ENCODE measurements at regions not wholly inside any gene's neighbourhood (a gene's known extent, or its start where the extent isn't known, plus 50 kb on each side); places are given as distances from the start of the nearest gene placed in this dataset.

DNA sequence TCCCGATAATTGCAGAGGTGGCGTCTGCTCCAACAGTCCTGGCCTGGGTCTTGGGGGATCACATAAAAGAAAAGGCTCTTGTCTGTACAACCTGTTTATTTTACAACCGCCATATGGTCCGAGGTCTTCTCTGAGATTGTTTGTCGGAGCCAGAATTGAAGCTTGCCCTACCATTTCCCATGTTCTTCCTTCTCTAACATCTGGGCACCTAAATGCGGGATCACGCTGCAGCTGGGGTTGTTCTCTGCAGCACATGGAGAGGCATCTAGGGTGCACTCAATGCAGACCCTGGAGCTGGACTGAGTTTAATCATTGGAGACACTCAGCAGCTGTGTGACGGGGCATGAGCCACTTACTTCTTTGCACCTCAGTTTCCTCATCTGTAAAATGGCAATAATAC lies 107.7 kb downstream of the ACKR3 start:
- peaks cover 0 to 18% (median 6%) of the 10 kb centered on the region in 4 donors for H3K4me1 ChIP-seq
- no peak overlapping the region for H3K27ac ChIP-seq
- H3K9me3 ChIP-seq: no peaks in the 10 kb centered on the region
- 83 to 93% (median 89%) methylated on average over 8 of the region's 8 CpGs for WGBS, 5 donors
- intact Hi-C loops (cut with DNase I; ENCODE audit: low total_unique reads): no loop called here
- no peaks in the 10 kb centered on the region for H3K27me3 ChIP-seq
- H3K4me3 ChIP-seq: no peak overlapping the region
- H3K36me3 ChIP-seq: no peaks in the 10 kb centered on the region
- TF ChIP-seq, protein P1, sequence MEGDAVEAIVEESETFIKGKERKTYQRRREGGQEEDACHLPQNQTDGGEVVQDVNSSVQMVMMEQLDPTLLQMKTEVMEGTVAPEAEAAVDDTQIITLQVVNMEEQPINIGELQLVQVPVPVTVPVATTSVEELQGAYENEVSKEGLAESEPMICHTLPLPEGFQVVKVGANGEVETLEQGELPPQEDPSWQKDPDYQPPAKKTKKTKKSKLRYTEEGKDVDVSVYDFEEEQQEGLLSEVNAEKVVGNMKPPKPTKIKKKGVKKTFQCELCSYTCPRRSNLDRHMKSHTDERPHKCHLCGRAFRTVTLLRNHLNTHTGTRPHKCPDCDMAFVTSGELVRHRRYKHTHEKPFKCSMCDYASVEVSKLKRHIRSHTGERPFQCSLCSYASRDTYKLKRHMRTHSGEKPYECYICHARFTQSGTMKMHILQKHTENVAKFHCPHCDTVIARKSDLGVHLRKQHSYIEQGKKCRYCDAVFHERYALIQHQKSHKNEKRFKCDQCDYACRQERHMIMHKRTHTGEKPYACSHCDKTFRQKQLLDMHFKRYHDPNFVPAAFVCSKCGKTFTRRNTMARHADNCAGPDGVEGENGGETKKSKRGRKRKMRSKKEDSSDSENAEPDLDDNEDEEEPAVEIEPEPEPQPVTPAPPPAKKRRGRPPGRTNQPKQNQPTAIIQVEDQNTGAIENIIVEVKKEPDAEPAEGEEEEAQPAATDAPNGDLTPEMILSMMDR (IDR thresholded peaks at IDR 0.05): no peak
- no peak for TF ChIP-seq POLR2AphosphoS5 (IDR thresholded peaks at IDR 0.05)
- no peak for TF ChIP-seq EP300 (IDR thresholded peaks at IDR 0.05)
- no peak for TF ChIP-seq POLR2A (IDR thresholded peaks at IDR 0.05)
- DNase-seq: no peak

DNA sequence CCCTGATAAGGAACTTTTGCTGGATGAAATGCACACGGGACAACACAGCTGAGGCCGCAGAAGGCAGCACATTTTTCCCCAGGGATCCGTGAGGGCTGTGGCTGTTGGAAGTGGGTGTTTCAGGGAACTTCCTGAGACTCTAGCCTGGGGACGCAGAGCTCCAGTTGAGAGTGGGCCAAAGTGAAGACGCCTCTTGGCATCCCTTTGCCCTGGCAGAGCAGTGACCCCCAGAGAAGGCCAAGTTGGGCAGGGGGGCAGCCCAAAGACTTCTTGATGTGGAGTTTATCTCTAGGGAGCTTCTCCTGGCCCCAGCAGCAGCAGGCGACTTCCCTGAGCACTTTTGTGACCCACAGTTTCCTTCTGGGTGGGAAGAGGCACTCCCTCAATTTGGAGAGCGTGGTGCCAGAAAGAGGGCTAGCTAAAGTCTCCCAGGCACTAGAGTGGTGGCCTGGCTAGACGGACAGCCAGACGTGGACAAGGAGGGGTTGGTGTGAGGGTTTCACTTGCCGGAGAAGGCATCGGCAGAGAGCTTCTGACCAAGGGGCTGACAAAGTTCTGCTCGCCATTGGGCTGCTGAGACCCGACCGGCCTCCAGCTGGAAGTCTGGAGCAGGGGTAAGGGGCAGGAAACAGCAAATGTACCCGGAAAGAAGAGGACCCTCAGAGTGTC lies 108.8 kb downstream of the ACKR3 start:
- Histone ChIP-seq H3K4me1 (peaks cover 0 to 23% (median 6%) of the 10 kb centered on the region in 4 donors), H3K4me3 (no peak overlapping the region), H3K9me3 (no peaks in the 10 kb centered on the region), H3K36me3 (no peaks in the 10 kb centered on the region), H3K27ac (no peak overlapping the region), H3K27me3 (no peaks in the 10 kb centered on the region)
- TF ChIP-seq, protein P1 (IDR thresholded peaks at IDR 0.05): no peak
- no peak for DNase-seq
- WGBS, 5 donors: 79 to 86% (median 81%) methylated on average over 15 of the region's 15 CpGs
- intact Hi-C loops (cut with DNase I; ENCODE audit: low total_unique reads): no loop called here

DNA sequence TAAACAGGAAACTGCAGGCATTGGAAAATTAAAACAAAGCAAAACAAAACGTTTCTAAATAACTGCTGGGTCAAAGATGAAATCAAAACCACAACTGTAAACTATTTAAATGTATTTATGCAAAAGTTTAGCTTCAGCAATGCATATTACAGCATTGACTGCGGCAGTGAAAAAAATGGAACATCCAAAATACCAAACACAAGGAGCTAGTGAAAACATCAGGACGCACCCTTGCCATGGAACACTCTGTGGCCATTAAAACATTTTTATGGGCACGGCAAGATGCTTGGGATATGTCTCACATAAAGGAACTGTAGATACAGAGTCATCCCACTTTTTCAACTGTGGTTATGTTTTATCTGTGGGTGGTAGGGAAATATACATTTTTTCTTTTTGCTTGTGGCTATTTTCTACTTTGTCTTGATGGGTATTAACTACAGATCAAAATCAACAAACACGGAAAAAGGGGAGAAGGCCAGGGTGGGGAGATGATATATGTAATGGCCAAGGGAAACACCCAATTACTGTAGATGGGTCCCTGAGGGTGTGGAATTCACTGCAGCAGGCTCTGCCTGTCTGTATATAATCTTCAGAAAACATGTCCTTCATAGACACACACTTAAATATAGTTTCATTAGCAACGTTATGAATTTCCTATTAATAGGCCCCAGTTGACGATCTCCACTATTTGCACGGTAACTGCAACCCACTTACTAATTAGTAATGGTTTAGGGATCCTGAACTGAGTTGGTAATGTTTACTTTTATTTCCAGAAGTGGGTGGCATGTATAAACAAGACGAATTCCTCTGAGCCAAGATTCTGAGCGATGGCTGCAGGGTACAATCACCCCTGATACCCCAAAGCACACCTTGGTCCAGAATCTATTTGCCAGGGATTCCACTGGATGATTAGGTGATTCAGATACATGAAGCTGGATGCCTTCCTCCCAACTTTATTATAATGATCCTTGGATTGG lies 110.5 kb downstream of the ACKR3 start:
- H3K9me3 ChIP-seq: no peaks in the 10 kb centered on the region
- no peak overlapping the region for H3K27ac ChIP-seq
- WGBS, 5 donors: 62 to 74% (median 69%) methylated on average over 10 of the region's 10 CpGs
- H3K36me3 ChIP-seq: no peaks in the 10 kb centered on the region
- H3K27me3 ChIP-seq: no peaks in the 10 kb centered on the region
- H3K4me3 ChIP-seq: no peak overlapping the region
- peaks cover 0 to 23% (median 6%) of the 10 kb centered on the region in 4 donors for H3K4me1 ChIP-seq
- TF ChIP-seq, protein P1 (IDR thresholded peaks at IDR 0.05): no peak
- TF ChIP-seq POLR2AphosphoS5 (IDR thresholded peaks at IDR 0.05) (no peak), EP300 (IDR thresholded peaks at IDR 0.05) (no peak), POLR2A (IDR thresholded peaks at IDR 0.05) (no peak)
- intact Hi-C loops (cut with DNase I; ENCODE audit: low total_unique reads): no loop called here
- no peak for DNase-seq

DNA sequence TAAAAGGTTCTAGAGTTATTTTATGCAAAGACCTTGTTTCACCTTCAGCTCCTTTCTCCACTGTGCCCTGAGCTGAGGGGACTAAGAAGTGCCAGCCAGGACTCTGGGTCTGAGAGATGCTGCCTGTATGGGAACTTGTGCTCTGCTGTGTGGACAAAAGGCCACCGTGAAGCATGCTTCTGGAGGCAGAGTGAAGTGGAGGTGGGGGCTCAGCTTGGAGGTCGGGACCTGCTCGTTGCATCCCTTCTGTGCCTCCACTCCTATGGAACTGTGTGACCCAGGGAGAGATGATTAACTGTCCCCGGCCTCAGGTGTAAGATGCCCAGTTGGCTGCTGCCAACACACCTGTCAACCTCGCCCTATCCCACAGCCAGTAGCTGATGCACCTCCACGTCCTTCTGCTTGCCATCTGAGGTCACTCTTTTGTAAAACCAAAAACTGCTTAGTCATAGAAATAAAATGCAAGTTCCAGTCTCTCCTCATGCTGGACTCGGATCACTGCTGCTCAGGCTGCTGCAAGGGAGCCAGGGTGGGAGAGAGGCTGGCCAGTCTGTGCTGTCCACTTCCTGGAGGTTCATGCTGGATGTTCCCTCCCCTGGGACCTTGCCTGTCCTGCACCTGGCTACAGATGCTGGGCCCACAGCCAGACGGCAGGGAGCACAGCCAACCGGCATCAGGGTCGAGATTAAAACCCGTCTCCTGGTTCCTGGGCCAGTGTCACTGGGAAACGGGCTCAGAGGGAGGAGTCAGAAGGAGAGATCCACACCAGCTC lies 113.2 kb downstream of the ACKR3 start:
- intact Hi-C loops (cut with DNase I; ENCODE audit: low total_unique reads): no loop called here
- peaks cover 0 to 10% (median 2%) of the 10 kb centered on the region in 4 donors for H3K4me1 ChIP-seq
- 51 to 78% (median 66%) methylated on average over 11 to 12 of the region's 12 CpGs for WGBS, 5 donors
- no peaks in the 10 kb centered on the region for H3K27me3 ChIP-seq
- H3K9me3 ChIP-seq: no peaks in the 10 kb centered on the region
- TF ChIP-seq, protein P1 (IDR thresholded peaks at IDR 0.05): no peak
- no peak for TF ChIP-seq POLR2A (IDR thresholded peaks at IDR 0.05)
- TF ChIP-seq POLR2AphosphoS5 (IDR thresholded peaks at IDR 0.05): no peak
- TF ChIP-seq EP300 (IDR thresholded peaks at IDR 0.05): no peak
- H3K4me3 ChIP-seq: no peak overlapping the region
- H3K36me3 ChIP-seq: no peaks in the 10 kb centered on the region
- no peak for DNase-seq
- H3K27ac ChIP-seq: no peak overlapping the region
